IMR-90 (cell line): ENCODE measurements at regions not wholly inside any gene's neighbourhood (a gene's known extent, or its start where the extent isn't known, plus 50 kb on each side); places are given as distances from the start of the nearest gene placed in this dataset.

Experiments
- ATAC-seq: fragments of 200-7000 bp; cut with Tn5 transposase; 2 replicates; pipeline ENCODE4 v1.9.1; 2020; ENCODE audit warnings: low read depth, mild to moderate bottlenecking, moderate library complexity
- BruUV-seq: library from RNA; stranded (reverse); fragments of 400-500 nt; replicated peaks from 2 replicates; lab custom pipeline; 2021; lab: Mats Ljungman, UMichigan
- CTCF ChIA-PET: fragments of 300-600 bp; formaldehyde crosslinking; extraction: SDS; loops from one replicate; lab custom pipeline; 2021; ENCODE audit warnings: antibody characterized with exemption; lab: Yijun Ruan, JAX
- POLR2A ChIA-PET: fragments of 300-600 bp; sonication (Branson Sonifier 250); formaldehyde crosslinking; loops from one replicate; lab custom pipeline; 2022; ENCODE audit warnings: antibody characterized with exemption; ENCODE audit not compliant: unreplicated experiment; lab: Charles Lee
- DNase-seq: peaks from one replicate; pipeline ENCODE4 v3.0.0; 2013
- H2AFZ ChIP-seq: replicated peaks from 2 replicates; pipeline ENCODE3; 2013; ENCODE audit warnings: low read length, mild to moderate bottlenecking; ENCODE audit not compliant: poor library complexity
- H2AK5ac ChIP-seq: 2 replicates; pipeline ENCODE4 v1.6.1; 2013; ENCODE audit warnings: low read depth, low read length, inconsistent platforms
- H2AK9ac ChIP-seq: replicated peaks from 2 replicates; pipeline ENCODE3; 2013; ENCODE audit warnings: mild to moderate bottlenecking, low read depth, low read length, moderate library complexity; ENCODE audit not compliant: poor library complexity
- H2BK120ac ChIP-seq: 2 replicates; pipeline ENCODE4 v1.6.1; 2013; ENCODE audit warnings: low read depth, low read length, inconsistent platforms
- H2BK15ac ChIP-seq: 3 replicates; pipeline ENCODE4 v1.6.1; 2013; ENCODE audit warnings: low read depth, low read length, inconsistent platforms
- H2BK20ac ChIP-seq: 2 replicates; pipeline ENCODE4 v1.6.1; 2013; ENCODE audit warnings: low read depth, mild to moderate bottlenecking, inconsistent platforms, low read length, moderate library complexity
- H2BK5ac ChIP-seq: 2 replicates; pipeline ENCODE4 v1.6.1; 2013; ENCODE audit warnings: mild to moderate bottlenecking, low read depth, low read length, inconsistent platforms; ENCODE audit not compliant: poor library complexity, severe bottlenecking
- H3K14ac ChIP-seq: replicated peaks from 2 replicates; pipeline ENCODE4 v1.6.1; 2013; ENCODE audit warnings: low read depth, low read length, inconsistent platforms
- H3K18ac ChIP-seq: 2 replicates; pipeline ENCODE4 v1.6.1; 2013; ENCODE audit warnings: low read depth, low read length, control low read depth
- H3K23ac ChIP-seq: 2 replicates; pipeline ENCODE4 v1.6.1; 2013; ENCODE audit warnings: low read depth, low read length, inconsistent platforms
- H3K27ac ChIP-seq: 2 replicates; pipeline ENCODE4 v1.5.1; 2013; ENCODE audit warnings: mild to moderate bottlenecking, control low read depth, low read length; ENCODE audit not compliant: insufficient read depth
- H3K27me3 ChIP-seq: 2 replicates; pipeline ENCODE4 v1.6.1; 2013; ENCODE audit warnings: low read length; ENCODE audit not compliant: control insufficient read depth, insufficient read depth
- H3K36me3 ChIP-seq: 2 replicates; pipeline ENCODE4 v1.6.1; 2013; ENCODE audit warnings: low read length, mixed read lengths; ENCODE audit not compliant: control insufficient read depth, insufficient read depth
- H3K4ac ChIP-seq: 2 replicates; pipeline ENCODE4 v1.6.1; 2013; ENCODE audit warnings: low read depth, low read length, inconsistent platforms
- H3K4me1 ChIP-seq: 2 replicates; pipeline ENCODE4 v1.6.1; 2013; ENCODE audit warnings: low read length, mixed read lengths; ENCODE audit not compliant: control insufficient read depth, insufficient read depth
- H3K4me2 ChIP-seq: 2 replicates; pipeline ENCODE4 v1.6.1; 2013; ENCODE audit warnings: low read depth, mild to moderate bottlenecking, control low read depth, low read length, moderate library complexity
- H3K4me3 ChIP-seq: 2 replicates; pipeline ENCODE4 v1.5.1; 2013; ENCODE audit warnings: low read depth, mild to moderate bottlenecking, control low read depth, low read length, moderate library complexity; ENCODE audit not compliant: insufficient read depth
- H3K56ac ChIP-seq: 2 replicates; pipeline ENCODE4 v1.6.1; 2013; ENCODE audit warnings: low read length, inconsistent platforms; ENCODE audit not compliant: insufficient read depth; ENCODE audit errors: extremely low read depth
- H3K79me1 ChIP-seq, 2 experiments: 2 replicates each; pipeline ENCODE4 v1.6.1; 2013; ENCODE audit warnings: low read length in 2 of 2, inconsistent platforms in 1 of 2, low read depth in 1 of 2
- H3K9ac ChIP-seq: 2 replicates; pipeline ENCODE4 v1.6.1; 2013; ENCODE audit warnings: low read depth, low read length, control low read depth
- H3K9me1 ChIP-seq: 2 replicates; pipeline ENCODE4 v1.6.1; 2013; ENCODE audit warnings: low read length, inconsistent platforms; ENCODE audit not compliant: insufficient read depth
- H3K9me3 ChIP-seq: 2 replicates; pipeline ENCODE4 v1.6.1; 2013; ENCODE audit warnings: low read length; ENCODE audit not compliant: control insufficient read depth, insufficient read depth
- H4K20me1 ChIP-seq: 2 replicates; pipeline ENCODE4 v1.6.1; 2013; ENCODE audit warnings: low read length, inconsistent platforms; ENCODE audit not compliant: insufficient read depth
- H4K5ac ChIP-seq: 2 replicates; pipeline ENCODE4 v1.6.1; 2013; ENCODE audit warnings: mild to moderate bottlenecking, low read depth, low read length, control low read depth
- H4K8ac ChIP-seq, 2 experiments: 2 replicates each; pipeline ENCODE4 v1.6.1; 2013; ENCODE audit warnings: low read depth in 2 of 2, low read length in 2 of 2, control low read depth in 1 of 2, inconsistent platforms in 1 of 2
- H4K91ac ChIP-seq: 2 replicates; pipeline ENCODE4 v1.6.1; 2013; ENCODE audit warnings: low read depth, low read length, inconsistent platforms; ENCODE audit not compliant: insufficient read depth
- CHD1 ChIP-seq: IDR thresholded peaks from 2 replicates; pipeline ENCODE4 v1.6.1; 2012; ENCODE audit warnings: low read depth, low read length, improper control_type of control experiment
- CTCF ChIP-seq: conservative IDR thresholded peaks from 2 replicates; pipeline ENCODE4 v1.5.1; 2012; ENCODE audit warnings: mild to moderate bottlenecking, low read depth, low read length, improper control_type of control experiment
- ELK1 ChIP-seq: fragments of 150-350 bp; IDR thresholded peaks from 2 replicates; pipeline ENCODE4 v1.6.1; 2016; ENCODE audit warnings: low read depth, mild to moderate bottlenecking, low read length, moderate library complexity, borderline replicate concordance
- MXI1 ChIP-seq: IDR thresholded peaks from 2 replicates; pipeline ENCODE4 v1.6.1; 2012; ENCODE audit warnings: low read depth, mild to moderate bottlenecking, low read length, moderate library complexity, borderline replicate concordance
- NFE2L2 ChIP-seq: fragments of 150-350 bp; IDR thresholded peaks from 2 replicates; pipeline ENCODE4 v1.6.1; 2016; ENCODE audit warnings: low read depth, mild to moderate bottlenecking, low read length
- WGBS, 2 experiments: methylation state at CpG; one replicate each; pipeline versions ENCODE4 v1.1.5 to v1.1.7; 2013; ENCODE audit warnings: missing lambda C conversion rate in 2 of 2; ENCODE audit not compliant: insufficient read length in 1 of 2; ENCODE audit errors: extremely low coverage in 2 of 2; 5-methylcytosine and 5-hydroxymethylcytosine counted together
- dilution Hi-C: fragments of 300-500 bp; cut with HindIII; formaldehyde crosslinking; loops from one replicate; pipeline ENCODE4 v1.14.3; 2018; ENCODE audit warnings: low sequenced_read_pairs; ENCODE audit not compliant: unreplicated experiment
- in situ Hi-C: fragments of 300-500 bp; cut with MboI; formaldehyde crosslinking; loops from 3 replicates; pipeline ENCODE4 v1.14.3; 2019; ENCODE audit warnings: low sequenced_read_pairs, inconsistent platforms, mixed read lengths
- intact Hi-C: fragments of 100-400 bp; cut with micrococcal nuclease; formaldehyde crosslinking; loops from 2 replicates; pipeline ENCODE4 v1.10.0; 2022

GRCh38 chr12:74169607-74170006, 368.0 kb upstream of the ATXN7L3B start:
- H3K14ac ChIP-seq = no peak overlapping the region
- ChIA-PET POLR2A (no interaction called here), CTCF (no interaction called here)
- H2BK120ac ChIP-seq = no peak overlapping the region
- H4K91ac ChIP-seq = no peak overlapping the region
- H3K9me3 ChIP-seq = peaks cover 14% of the 10 kb centered on the region
- no peaks in the 10 kb centered on the region for H3K36me3 ChIP-seq
- H3K79me1 ChIP-seq = no peaks in the 10 kb centered on the region
- in situ Hi-C loops = no loop called here
- dilution Hi-C loops = no loop called here
- H3K23ac ChIP-seq = no peak overlapping the region
- H2BK5ac ChIP-seq = no peak overlapping the region
- no peaks in the 10 kb centered on the region for H3K27me3 ChIP-seq
- ATAC-seq (no peak), DNase-seq (no peak)
- no peak overlapping the region for H3K56ac ChIP-seq
- no peak overlapping the region for H2BK15ac ChIP-seq
- H3K18ac ChIP-seq = no peak overlapping the region
- BruUV-seq = no TSS peak
- no peaks in the 10 kb centered on the region for H3K9me1 ChIP-seq
- intact Hi-C loops = no loop called here
- H3K9ac ChIP-seq = no peak overlapping the region
- no peak overlapping the region for H2AK9ac ChIP-seq
- no peaks in the 10 kb centered on the region for H3K4me1 ChIP-seq
- H4K5ac ChIP-seq = no peak overlapping the region
- no peak overlapping the region for H4K8ac ChIP-seq
- WGBS, 2 experiments = no CpG with 5 or more reads among the region's 2 CpGs
- no peak overlapping the region for H3K27ac ChIP-seq
- H3K4me2 ChIP-seq = no peak overlapping the region
- no peaks in the 10 kb centered on the region for H4K20me1 ChIP-seq
- H2BK20ac ChIP-seq = no peak overlapping the region
- no peak overlapping the region for H3K4ac ChIP-seq
- H2AFZ ChIP-seq = no peak overlapping the region
- no peak overlapping the region for H2AK5ac ChIP-seq
- H3K4me3 ChIP-seq = no peak overlapping the region
- TF ChIP-seq CTCF (no peak), ELK1 (no peak), CHD1 (no peak), MXI1 (no peak), NFE2L2 (peak; percentile 45; the same call in 1 of the 2 replicates)
